Skeletal muscle cell (primary cell): ENCODE measurements at regions not wholly inside any gene's neighbourhood (a gene's known extent, or its start where the extent isn't known, plus 50 kb on each side); places are given as distances from the start of the nearest gene placed in this dataset.

Source experiments
- DNase-seq: peaks from one replicate; pipeline ENCODE4 v3.0.0-alpha.2; 2010; ENCODE audit warnings: low read depth
- H3K4me3 ChIP-seq: 2 replicates; pipeline ENCODE4 v1.5.1; 2011; ENCODE audit warnings: low read depth, mild to moderate bottlenecking, control low read depth, low read length, moderate library complexity

DNA sequence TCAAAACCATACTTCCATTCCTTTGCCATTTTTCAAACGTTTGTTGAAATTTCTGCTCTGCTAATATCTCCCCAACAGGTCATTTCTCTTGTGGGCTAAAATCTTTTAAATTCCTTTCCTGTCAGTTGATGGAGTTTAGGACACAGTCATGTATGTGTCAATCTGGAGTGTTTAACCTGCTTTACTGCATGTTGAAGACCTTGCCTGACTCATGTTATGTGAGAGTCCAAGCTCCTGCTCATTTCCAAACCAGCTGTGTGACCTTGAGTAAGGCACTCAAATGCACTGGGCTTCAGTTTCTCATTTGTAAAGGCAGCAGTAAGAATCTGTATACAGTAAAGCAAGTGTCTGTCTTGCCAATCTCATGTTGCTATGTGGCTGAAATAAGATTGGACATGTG lies 171.9 kb upstream of the SPACA1 start:
- no peak for DNase-seq

DNA sequence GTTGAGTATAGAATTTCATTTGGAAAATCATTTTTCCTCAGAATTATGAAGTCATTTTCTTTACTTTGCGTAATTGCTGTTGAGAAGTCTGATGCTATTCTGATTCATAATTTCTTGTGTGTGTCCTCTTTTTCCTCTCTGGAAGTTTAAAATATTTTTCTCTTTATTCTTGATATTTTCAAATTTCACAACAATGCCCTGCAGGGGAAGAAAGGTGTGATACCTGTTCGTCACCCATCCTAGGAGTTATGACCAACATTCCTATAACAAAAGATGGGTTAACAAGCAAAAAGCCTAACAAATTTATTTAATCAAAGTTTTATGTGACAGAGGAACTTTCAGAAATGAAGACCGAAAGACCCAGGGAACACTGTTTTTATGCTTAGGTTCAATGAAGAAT lies 171.5 kb upstream of the AKIRIN2 start:
- no peak for DNase-seq
- no peak overlapping the region for H3K4me3 ChIP-seq

More for the DNA sequence above, 171.9 kb upstream of the SPACA1 start:
- no peak overlapping the region for H3K4me3 ChIP-seq

DNA sequence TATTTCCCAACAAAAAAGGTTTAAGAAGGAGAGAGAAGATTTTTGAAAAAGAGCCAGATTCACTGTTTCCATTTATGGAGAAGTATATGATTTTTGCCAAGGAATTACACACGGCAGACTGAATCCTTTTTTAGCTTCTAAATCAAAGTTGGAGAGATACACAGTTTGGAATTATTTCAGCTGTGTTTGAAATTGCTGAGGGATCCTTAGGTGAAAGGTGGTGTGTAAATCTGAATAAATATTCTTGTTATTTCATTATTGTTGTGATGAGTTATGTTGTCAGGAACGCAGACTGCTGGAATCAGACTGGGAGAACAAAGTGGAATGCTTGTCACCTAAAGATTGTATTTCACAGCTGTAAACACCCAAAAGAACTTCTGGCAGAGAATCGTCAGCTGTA lies 168.5 kb upstream of the AKIRIN2 start:
- DNase-seq: no peak
- H3K4me3 ChIP-seq: no peak overlapping the region

DNA sequence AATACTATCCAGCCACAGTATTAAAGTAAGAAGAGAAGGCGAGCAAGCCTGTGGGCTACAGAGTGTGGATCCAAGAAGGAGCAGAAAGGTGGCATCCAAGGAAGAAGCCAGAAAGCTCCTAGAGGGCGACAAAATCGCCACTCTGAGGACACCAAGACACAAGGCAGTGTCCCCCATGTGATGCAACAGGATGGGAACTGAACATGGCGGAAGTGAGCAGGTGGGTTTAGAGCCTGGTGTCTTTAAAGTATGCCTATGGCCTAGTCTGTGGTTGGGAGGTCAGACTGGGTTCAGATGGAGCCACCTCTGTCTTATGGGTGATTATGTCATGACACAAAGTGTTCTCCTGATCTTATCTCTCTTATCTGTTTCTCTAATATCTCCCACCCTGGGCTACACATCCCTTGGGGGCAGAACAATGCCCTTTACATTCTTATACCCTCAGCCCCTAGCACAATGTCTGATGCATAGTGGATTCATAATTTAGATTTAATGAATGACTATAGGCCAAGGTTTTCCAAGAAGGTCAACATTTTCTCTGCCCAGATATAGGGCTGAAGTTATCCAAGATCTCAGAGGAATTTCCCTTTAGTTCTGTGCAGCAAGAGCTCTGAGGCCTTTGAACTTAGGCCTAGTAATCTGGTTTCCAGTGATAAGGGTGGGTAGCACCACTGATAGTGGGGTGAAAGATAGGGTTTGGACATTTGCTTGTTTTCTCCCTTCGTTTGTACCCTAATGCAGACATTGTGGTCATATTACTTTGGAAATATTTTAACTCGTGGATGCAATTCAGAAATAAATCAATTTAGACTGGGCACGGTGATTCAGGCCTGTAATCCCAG lies 167.3 kb upstream of the AKIRIN2 start:
- no peak overlapping the region for H3K4me3 ChIP-seq
- DNase-seq: no peak

DNA sequence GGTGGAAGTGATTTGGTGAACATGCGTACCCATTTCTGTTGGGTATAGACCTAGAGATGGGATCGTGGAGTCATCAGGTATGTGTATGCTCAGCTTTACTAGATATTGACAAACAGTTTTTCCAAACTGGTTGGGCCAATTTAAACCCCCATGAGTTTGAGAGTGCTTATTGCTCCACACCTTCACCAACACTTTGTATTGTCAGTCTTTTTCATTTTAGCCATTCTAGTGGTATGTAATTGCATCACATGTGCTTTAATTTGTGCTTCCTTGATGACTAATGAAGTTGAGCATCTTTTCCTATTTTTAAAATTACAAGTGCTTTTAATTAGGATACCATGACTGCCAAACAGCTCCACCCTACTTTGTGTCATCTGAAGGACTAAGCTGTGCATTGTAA lies 158.9 kb upstream of the AKIRIN2 start:
- DNase-seq: no peak
- no peak overlapping the region for H3K4me3 ChIP-seq

DNA sequence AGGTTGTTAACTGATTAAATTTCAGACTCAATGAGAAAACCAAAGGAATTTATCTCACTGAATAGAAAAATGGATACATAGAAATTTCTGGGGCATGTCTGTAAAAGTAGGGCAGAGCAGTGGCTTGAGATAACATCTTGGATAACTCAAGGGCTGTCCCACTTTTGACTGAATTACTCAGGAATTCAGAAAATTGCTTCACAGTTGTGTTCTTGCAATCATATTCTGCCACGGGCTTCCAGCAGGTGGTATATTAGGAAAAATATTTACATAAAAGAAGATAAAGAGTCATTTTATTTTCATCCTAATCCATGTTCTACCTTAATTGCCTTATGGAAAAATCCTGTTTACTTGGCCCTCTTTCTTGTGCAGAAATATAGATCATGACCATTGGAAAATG lies 156.4 kb upstream of the AKIRIN2 start:
- H3K4me3 ChIP-seq: no peak overlapping the region
- DNase-seq: no peak

DNA sequence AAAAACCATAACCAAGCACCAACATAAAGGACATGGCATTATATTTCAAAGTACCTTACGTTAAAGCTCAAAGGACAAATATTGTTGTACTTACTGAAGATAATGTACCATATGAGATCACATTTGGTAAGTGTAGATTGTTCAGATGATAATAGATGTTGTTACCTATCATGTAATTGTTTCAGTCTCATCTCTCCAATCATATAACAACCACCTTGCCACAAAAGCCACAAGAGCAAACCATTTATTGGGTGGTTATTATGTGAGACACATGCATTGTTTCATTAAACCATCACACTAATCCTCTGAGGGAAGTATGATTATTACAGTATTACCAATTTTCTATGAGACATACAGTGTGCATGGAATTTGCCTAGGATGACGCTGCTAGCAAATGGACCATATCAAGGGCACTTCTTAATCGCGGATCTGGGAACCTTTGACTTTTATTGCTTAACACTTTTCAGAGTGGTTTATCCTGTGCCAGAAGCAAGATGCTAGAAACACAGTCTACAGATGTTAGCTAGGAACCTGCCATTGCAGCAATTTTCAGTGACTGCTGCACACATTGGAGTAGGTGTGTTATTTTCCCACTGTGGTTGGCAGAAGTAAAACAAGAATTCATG lies 149.8 kb upstream of the AKIRIN2 start:
- H3K4me3 ChIP-seq: no peak overlapping the region
- DNase-seq: no peak

DNA sequence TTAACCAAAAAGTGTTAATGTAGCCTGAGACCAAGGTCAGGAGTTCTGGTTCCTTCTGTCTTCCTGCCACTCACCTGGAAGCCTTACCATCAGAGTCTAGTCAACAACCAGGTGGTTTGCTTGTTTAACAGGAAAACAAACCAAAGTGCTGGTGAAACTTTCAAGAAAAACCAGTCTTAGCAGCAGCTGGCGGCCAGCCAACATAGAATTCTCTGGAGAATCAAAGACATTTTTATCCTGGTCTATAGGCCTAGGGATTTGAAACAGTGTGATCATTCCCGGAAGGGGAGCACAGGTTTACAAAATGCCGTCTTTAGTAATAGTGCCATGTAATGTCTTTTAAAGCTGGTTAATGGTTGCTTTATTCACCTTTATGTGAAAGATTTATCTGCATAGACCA lies 146.6 kb upstream of the AKIRIN2 start:
- DNase-seq: no peak
- H3K4me3 ChIP-seq: no peak overlapping the region

DNA sequence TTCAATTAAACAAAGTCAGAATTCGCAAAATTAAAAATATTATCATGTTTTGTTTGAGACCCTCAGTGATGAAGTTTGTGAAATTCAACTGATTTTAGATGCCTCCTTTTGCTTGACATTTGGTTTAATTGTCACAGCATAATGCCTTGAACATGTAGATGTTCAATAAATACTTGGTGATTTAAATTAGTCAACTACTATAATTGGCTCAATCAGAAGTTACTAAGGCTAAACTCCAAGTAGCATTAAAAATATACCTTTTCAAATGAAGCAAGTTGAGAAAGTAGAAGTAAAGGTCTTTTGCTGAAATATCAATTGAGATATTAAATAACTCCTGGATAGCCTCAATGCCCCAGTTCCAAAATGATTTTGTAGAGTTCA lies 145.8 kb upstream of the AKIRIN2 start:
- no peak for DNase-seq
- no peak overlapping the region for H3K4me3 ChIP-seq

DNA sequence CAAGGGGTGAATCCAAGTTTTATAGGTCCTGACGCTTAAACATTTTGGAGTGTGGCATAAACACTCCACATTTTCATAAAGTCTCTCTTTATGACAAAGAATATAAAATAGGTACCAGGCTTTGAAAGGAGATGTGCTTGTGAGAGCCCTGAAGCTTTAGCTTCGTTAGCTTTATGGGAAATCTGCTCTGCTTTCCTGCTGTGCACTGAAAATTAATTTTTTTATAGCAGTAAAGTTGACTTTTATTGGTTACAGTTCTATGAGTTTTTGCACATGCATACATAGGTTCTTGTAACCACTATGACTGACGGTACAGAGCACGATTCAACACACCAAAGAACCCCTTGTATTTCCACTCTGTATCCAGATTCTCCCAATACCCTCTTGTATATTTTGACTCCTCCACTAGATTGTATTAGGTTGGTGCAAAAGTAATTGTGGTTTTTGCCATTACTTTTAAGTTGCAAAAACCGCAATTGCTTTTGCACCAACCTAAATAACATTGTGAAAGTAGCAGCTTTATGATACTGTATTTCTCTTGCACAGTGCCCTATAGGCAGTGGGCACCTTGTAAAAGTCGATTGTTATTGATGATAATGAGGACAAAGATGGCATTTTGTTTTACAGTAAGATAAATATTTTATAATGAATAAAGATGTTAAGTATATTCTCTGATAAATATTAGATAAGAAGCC lies 145.2 kb upstream of the AKIRIN2 start:
- DNase-seq: no peak
- no peak overlapping the region for H3K4me3 ChIP-seq

DNA sequence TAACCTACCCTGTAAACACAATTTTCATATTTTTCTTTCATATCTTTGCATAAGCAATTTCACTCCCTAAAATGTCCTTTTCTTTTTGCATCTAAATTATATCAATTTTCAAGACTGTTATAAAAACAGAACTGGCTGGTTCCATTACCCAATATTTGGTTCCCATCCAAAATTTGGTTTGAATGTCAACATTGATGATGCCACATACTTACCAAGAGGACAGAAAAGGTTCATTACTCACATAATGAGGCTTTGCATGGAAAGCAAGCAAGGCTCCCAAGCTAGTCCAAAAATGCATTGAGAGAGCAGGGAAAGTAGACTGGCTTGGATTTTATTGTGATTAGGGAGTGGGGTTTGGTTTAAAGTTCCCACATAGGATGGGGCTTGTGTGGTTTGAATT lies 144.4 kb upstream of the AKIRIN2 start:
- no peak for DNase-seq
- H3K4me3 ChIP-seq: no peak overlapping the region

DNA sequence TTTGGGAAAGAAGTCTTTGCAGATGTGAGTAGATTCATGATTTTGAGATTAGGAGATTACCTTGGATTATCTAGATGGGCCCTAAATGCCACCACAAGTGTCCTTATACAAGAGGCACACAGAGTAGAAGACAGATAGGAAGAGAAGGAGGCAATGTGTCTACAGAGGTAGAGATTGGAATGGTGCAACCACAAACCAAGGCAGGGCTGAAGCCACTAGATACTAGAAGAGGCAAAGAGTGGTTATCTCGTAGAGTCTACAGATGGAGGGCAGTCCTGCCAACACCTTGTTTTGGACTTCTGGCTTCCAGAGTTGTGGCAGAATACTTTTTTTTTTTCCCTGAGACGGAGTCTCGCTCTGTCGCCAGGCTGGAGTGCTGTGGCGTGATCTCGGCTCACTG lies 138.3 kb upstream of the AKIRIN2 start:
- DNase-seq: no peak

DNA sequence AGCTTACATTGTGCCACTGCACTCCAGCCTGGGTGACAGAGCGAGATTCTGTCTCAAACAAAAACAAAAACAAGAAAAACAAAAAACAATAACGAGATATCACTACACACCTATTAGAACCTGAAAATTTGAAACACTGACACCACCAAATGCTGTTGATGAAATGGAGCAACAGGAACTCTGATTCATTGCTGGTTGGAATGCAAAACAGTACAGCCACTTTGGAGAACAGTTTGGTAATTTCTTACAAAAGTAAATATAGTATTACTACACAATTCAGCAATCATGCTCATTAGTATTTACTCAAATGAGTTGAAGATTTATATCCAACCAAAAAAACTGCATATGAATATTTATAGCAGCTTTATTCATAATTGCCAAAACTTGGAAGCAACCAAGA lies 135.8 kb upstream of the AKIRIN2 start:
- DNase-seq: no peak

More for the DNA sequence above, 138.3 kb upstream of the AKIRIN2 start:
- no peak overlapping the region for H3K4me3 ChIP-seq

DNA sequence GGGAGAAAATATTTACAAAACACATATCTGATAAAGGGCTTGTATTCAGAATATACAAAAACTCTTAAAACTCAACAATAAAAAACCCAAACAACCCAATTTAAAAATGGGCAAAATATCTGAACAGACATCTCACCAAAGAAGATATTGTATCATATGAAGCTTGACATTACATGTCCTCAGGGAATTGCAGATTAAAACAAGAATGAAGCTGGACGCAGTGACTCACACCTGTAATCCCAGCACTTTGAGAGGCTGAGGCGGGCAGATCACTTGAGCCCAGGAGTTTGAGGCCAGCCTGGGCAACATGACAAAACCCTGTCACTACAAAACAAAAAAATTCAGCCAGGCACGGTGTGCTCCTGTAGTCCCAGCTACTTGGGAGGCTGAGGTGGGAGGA lies 135.4 kb upstream of the AKIRIN2 start:
- H3K4me3 ChIP-seq: no peak overlapping the region
- no peak for DNase-seq

More for the DNA sequence above, 135.8 kb upstream of the AKIRIN2 start:
- no peak overlapping the region for H3K4me3 ChIP-seq

DNA sequence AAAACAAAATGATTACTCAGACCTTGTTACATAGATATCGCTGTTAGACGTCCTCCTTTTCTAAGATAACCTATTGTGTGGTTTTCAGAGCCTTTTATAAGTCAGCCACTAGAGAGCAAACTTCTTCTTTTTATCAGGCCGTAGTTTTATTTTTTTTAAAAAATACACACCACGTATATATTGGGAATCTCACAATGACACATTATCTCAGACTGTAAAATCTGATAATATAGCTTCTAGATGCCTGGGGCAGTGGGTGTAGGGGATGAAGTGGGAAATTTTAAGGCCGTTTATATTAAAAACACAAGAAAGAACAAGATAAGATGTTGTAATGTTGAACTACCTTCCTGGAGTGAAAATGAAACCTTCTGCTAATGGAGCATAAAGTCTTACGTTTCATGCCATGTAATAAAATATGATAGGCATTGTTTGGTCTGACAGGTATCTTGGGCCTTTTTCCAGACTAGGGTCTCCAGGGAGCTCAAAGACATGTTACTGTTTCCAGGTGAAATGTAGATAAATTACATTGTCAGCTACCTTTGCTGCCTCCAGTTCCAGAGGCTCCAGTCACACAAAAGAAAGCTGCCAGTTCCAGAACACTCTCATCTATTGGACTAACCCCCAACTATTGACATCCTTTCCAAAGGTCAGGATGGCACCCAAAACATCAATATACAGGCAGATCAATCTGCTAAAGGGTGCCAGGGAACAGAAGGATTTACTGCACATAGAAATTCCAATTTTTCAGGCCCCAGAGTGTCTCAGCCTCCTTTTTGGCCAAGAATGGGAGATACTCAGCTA lies 130.2 kb upstream of the AKIRIN2 start:
- peak overlapping the region; percentile 39 for H3K4me3 ChIP-seq
- no peak for DNase-seq

DNA sequence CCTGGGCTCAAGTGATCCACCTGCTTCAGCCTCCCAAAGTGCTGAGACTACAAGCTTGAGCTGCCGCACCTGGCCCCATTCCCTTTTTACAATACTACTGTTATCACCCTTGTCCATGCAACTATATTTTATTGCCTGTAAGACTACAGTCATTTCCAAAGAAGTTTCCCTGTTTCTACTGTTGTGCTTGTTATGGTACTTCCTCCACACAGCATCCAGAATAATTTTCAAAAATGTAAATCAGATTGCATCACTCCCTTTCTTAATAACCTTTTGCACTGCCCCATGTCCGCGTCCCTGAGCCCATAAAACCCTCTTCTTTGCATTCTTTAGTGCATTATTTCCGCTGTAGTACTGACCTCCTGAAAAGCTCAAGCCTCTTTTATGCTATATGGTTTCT lies 128.9 kb upstream of the AKIRIN2 start:
- H3K4me3 ChIP-seq: no peak overlapping the region

DNA sequence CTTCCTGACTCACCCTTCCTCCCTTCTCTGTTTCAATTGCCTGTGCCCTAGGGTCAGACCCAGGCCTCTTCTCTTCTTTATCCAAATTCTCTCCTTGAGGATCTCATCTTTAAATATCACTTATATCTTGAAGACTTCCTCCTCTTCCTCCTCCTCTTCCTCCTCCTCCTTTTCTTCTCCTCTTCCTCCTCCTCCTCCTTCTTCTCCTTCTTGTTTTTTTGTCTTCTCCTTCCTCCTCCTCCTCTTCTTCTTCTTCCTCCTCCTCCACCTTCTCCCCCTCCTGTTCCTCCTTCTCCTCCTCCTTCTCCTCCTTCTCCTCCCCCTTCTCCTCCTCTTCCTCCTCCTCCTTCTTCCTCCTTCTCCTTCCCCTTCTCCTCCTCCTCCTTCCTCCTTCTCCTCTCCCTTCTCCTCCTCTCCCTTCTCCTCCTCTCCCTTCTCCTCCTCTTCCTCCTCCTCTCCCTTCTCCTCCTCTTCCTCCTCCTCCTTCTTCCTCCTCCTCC lies 127.6 kb upstream of the AKIRIN2 start:
- H3K4me3 ChIP-seq: no peak overlapping the region
- DNase-seq: no peak

More for the DNA sequence above, 128.9 kb upstream of the AKIRIN2 start:
- no peak for DNase-seq

DNA sequence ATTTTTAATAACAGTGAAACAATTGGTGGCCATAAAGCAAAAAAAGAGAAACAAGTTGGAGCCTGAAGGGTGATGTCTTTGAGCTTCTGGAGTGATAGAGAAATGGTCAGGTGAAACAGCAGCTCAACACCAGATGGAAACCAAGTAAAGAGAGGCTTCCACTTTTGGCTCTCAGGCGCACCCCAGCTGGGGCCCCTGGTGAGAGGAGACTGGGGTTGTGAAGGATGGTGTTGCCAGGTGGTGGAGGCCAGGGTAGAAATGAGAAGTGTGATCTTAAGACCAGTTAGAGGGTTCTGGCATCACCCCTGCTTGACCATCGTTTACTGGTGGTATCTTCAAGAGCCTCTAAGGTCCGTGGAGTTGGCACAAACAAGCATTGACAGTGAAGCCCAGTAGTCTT lies 126.0 kb upstream of the AKIRIN2 start:
- H3K4me3 ChIP-seq: no peak overlapping the region
- DNase-seq: no peak

DNA sequence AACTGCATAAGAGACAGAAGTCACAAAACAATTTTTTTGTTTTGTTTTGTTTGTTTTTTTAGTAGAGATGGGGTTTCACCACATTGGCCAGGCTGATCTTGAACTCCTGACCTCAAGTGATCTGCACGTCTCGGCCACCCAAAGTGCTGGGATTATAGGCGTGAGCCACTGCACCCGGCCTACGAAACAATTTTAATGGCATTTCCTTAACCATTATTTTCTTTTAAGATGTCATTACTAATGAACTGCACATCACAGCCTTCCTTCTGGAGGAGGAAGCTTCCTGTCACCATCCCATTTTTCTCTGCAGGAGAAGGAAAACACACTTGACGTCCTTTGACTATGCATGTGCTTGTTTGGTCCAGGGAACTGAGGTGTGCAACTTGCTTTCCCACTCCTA lies 125.3 kb upstream of the AKIRIN2 start:
- DNase-seq: no peak
- H3K4me3 ChIP-seq: no peak overlapping the region

DNA sequence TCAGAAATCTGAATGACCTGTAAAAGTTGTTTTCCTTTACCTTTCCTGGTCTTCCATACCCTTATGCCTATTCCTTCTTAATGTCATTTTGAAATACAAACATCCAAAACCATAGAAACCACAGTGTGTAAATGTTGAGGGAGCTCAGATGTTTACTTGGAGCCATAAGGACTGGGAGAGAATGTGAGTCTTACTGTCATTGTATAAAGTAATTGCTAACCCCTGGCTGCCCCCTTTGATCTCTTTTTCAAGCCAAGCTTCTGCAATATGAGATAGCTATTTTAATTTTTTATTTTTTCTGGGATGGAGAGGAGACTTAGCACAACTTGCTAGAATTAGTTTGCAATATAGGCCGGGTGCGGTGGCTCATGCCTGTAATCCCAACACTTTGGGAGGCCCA lies 124.4 kb upstream of the AKIRIN2 start:
- no peak overlapping the region for H3K4me3 ChIP-seq
- no peak for DNase-seq
